ENCODE measurements at regions not wholly inside any gene's neighbourhood (a gene's known extent, or its start where the extent isn't known, plus 50 kb on each side); places are given as distances from the start of the nearest gene placed in this dataset.

GRCh38 chr6:145020543-145020942 lies 714.8 kb downstream of the EPM2A start:
- no peak for DNase-seq (ENCODE audit: low read depth)

DNA sequence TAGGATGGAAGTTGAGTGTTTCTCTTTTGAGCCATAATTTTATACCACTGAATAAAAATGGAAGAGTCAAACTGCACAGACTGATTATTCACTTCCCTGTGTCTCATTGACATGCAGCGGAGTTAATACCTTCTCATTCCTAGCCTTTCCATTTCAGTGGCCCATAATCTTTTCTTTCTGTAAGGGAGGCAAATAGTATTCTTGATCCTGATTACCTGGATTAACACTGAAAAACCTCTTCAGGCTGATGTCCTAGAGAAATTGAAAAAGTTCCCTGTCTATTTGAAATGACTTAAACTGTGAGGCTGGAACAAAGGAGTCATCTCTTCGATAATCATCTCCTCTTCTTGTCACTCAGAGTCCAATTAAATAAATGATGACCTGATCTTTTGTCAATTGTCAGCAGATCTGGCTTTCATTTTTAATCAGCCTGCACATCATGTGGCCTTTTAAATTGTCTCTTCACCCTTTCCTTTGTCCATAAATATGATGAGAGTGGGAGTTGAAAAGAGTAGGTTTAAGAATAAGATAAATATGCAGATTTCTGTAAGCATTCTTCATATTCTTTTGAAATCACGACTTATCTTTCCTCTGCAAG lies 713.0 kb downstream of the EPM2A start:
- DNase-seq (ENCODE audit: low read depth), result no peak

- no peak for DNase-seq (ENCODE audit: low read depth)
These were observed 712.1 kb downstream of the EPM2A start for GRCh38 chr6:145023116-145023726.

GRCh38 chr6:145025488-145025887 lies 709.8 kb downstream of the EPM2A start:
- DNase-seq (ENCODE audit: low read depth), result no peak

DNA sequence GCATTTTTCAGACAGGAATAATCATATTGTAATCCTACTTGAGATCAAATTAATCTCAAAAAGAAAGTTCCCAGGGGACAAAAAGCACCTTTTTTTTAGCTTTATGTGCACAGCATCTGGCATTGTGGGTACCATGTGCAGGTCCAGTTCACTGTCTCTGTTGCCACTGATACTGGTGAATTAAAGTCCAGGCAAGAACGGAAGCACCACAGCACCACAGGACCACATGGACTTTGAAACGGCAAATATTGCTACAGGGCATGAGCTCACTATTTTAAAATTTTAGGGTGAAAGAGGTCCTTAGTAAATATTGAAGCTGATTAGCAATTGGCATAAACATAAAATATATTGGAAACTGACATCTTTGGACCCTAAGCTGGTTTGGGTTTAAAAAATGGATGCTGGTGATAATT lies 709.0 kb downstream of the EPM2A start:
- no peak for DNase-seq (ENCODE audit: low read depth)

DNA sequence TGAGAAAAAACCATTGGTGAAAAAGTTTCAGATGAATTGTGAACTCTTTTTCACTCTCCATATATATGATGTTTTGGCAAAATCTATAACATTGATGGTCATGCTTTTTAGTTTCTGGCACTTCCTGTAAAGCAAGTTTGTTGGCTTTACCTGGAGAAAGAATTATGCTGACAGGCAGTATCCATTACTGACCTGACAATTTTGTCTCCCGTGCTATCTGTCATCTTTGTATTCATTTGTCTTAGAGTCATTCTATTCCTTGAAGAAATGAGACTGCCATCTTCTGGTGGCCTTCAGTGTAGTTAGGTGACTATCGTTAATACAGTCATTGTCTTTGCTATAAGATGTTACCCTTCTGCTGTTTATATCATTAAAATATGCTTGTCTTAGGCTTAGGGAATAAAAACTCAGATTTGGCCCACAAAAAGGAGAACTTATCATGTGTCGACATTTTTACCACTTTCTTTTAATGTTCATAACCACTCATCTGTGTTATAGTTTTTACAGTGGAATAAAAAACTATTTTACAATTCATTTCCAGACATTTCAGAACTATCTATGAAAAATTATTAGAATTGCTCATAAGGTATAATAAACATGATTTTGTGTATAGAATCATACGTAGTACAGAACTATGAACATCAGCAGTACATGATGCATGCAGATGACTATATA lies 707.0 kb downstream of the EPM2A start:
- peak; percentile 43 for DNase-seq (ENCODE audit: low read depth)

- DNase-seq (ENCODE audit: low read depth), result no peak
These were observed 704.3 kb downstream of the EPM2A start for GRCh38 chr6:145031001-145031400.

- no peak for DNase-seq (ENCODE audit: low read depth)
These were observed 703.4 kb downstream of the EPM2A start for GRCh38 chr6:145031962-145032361.

GRCh38 chr6:145032562-145033145 lies 702.7 kb downstream of the EPM2A start:
- DNase-seq (ENCODE audit: low read depth), result no peak

DNA sequence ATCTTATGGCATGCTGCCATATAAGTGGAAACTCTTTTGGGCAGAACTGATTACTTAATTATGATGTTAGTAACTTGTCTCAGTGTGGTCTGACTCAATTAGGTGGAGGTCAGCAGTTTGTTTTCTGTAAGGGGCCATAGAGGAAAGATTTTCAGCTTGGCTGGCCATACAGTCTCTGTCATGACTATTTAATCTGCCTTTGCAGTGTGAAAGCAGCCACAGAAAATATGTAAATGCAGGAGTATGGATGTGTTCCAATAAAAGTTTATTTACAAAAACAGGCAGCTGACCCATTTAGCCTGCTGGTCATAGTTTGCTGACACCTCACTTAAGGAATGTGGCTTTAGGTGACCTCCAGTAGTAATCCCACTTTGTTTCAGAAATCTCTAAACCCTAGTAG lies 700.7 kb downstream of the EPM2A start:
- DNase-seq (ENCODE audit: low read depth), result peak; percentile 45

DNA sequence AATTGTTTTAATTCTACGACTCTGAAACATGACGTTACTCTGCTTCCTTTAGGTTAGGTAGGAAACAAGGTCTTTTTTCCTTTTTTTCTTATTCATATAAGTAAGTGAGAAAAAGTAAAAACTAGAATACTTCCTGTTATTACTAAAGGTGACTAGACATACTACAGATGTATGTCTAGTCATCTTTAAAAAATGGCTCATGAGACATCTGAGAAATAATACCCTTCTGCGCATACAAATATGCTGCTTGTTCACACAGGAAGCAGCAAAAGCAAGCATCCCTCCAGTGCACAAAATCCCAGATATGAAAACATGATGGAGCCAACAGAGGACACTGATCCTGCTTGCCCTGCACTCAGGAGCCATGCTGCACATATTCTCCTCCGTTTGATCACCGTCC lies 699.1 kb downstream of the EPM2A start:
- peak; percentile 37 for DNase-seq (ENCODE audit: low read depth)

- DNase-seq (ENCODE audit: low read depth), result peak; percentile 29
These were observed 698.3 kb downstream of the EPM2A start for GRCh38 chr6:145036848-145037567.

GRCh38 chr6:145042559-145042958 lies 692.8 kb downstream of the EPM2A start:
- DNase-seq (ENCODE audit: low read depth), result no peak

- DNase-seq (ENCODE audit: low read depth), result no peak
These were observed 691.3 kb downstream of the EPM2A start for GRCh38 chr6:145043926-145044500.

GRCh38 chr6:145044641-145045246 lies 690.6 kb downstream of the EPM2A start:
- peak; percentile 87 for DNase-seq (ENCODE audit: low read depth)

- DNase-seq (ENCODE audit: low read depth), result no peak
These were observed 689.7 kb downstream of the EPM2A start for GRCh38 chr6:145045582-145045981.

GRCh38 chr6:145047891-145048290 lies 687.4 kb downstream of the EPM2A start:
- no peak for DNase-seq (ENCODE audit: low read depth)

DNA sequence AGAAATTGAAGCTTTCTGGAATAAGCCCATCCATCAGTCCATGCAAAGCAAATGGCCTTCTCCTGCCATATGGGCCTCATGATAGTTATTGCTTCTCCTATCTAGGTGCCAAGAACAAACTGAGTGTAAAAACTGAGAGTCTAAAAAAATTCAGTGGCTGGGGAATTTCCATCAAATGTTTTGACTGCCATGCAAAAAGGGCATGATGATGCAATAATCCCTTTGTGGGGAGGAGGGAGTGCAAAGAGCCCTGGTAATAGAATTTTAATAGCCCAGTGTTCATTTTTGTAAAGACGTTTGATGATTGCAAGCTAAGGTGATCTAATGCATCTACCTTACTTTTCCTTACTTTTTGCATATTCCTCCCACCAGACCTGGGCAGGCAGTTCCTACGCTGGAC lies 683.7 kb downstream of the EPM2A start:
- no peak for DNase-seq (ENCODE audit: low read depth)

DNA sequence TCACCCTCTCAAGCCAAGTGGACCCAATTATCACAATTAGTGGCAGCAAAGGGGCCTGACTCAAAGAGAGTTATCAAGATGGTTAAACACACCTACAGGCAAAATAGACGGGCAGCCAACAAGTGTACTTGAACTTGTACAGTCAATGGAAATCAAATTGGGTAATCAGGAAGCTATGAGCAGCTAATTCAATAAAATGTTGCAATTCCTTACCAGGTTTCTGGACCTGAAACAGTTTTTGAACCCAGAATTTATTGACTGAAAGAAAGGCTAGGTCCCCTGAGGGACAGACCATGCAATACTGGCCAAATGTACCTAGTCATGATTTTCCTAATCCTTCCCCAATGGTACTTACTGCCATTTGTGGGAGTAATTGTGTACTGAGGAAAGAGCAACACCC lies 679.8 kb downstream of the EPM2A start:
- no peak for DNase-seq (ENCODE audit: low read depth)

DNA sequence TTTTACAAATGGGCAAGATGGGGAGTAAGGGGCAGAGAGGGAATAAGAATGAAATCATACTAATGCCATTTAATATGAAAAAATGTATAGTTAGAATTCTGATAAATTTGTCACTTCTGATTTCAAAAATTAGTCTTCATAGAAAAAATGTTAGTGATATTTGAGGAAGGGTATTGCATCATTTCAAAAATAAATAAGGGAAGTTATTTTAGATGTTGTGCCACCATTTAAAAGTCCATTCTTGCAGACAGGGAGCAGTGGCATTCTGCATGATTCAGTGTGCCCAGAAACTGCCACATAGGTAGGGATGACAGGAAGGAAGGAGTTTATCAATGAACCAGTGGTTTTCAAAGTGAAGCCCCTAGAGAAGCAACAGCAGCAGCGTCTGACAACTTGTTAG lies 674.6 kb downstream of the EPM2A start:
- DNase-seq (ENCODE audit: low read depth), result no peak

DNA sequence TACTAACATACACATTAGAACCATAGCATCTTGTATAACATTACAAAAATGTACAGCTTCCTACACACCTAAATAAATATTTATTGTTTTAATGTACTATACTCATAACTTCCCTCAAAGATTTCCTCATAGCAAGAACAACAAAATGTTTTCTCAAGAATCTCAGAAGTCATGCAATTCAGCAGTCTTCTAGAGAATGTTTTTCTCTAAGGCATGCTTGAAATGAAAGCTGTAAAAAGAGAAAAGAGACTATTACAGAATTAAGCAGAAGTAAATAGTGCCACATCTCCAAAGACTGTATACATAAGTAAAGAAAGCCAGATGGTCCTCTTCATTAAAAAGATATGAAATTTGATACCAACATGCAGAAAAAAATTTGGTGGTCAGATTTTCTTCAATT lies 672.2 kb downstream of the EPM2A start:
- no peak for DNase-seq (ENCODE audit: low read depth)

- DNase-seq (ENCODE audit: low read depth), result peak; percentile 38
These were observed 667.9 kb downstream of the EPM2A start for GRCh38 chr6:145067430-145067829.
